RKO (cell line): ENCODE measurements at regions not wholly inside any gene's neighbourhood (a gene's known extent, or its start where the extent isn't known, plus 50 kb on each side); places are given as distances from the start of the nearest gene placed in this dataset.

ENCODE experiments used
- DNase-seq: peaks from one replicate; pipeline ENCODE4 v3.0.0-alpha.2; 2016; ENCODE audit warnings: low spot score

- no peak for DNase-seq
Measured at GRCh38 chr10:88083597-88083989, 220.2 kb downstream of the PTEN start.

- DNase-seq, result no peak
Measured at GRCh38 chr10:88086187-88086960, 222.9 kb downstream of the PTEN start.

GRCh38 chr10:88088441-88089340 is 225.3 kb downstream of the PTEN start:
- DNase-seq, result no peak

- DNase-seq, result no peak
Measured at GRCh38 chr10:88089498-88089897, 226.1 kb downstream of the PTEN start.

- DNase-seq, result no peak
Measured at GRCh38 chr10:88090568-88091214, 227.3 kb downstream of the PTEN start.

- no peak for DNase-seq
Measured at GRCh38 chr10:88091490-88092061, 228.2 kb downstream of the PTEN start.

GRCh38 chr10:88092265-88092664 is 228.8 kb downstream of the PTEN start:
- DNase-seq, result no peak

- DNase-seq, result no peak
Measured at GRCh38 chr10:88092973-88093372, 229.5 kb downstream of the PTEN start.

GRCh38 chr10:88094795-88095194 is 231.4 kb downstream of the PTEN start:
- no peak for DNase-seq

- no peak for DNase-seq
Measured at GRCh38 chr10:88095223-88095721, 231.8 kb downstream of the PTEN start.

- DNase-seq, result no peak
Measured at GRCh38 chr10:88095778-88096431, 232.5 kb downstream of the PTEN start.

- no peak for DNase-seq
Measured at GRCh38 chr10:88097092-88097516, 233.7 kb downstream of the PTEN start.

- no peak for DNase-seq
Measured at GRCh38 chr10:88097536-88097935, 234.1 kb downstream of the PTEN start.

- no peak for DNase-seq
Measured at GRCh38 chr10:88100281-88100680, 236.9 kb downstream of the PTEN start.

GRCh38 chr10:88101666-88102065 is 238.2 kb downstream of the PTEN start:
- no peak for DNase-seq

GRCh38 chr10:88103576-88103975 is 240.2 kb downstream of the PTEN start:
- no peak for DNase-seq

GRCh38 chr10:88104223-88104622 is 240.8 kb downstream of the PTEN start:
- DNase-seq, result no peak

GRCh38 chr10:88106366-88106765 is 242.9 kb downstream of the PTEN start:
- DNase-seq, result no peak

- DNase-seq, result no peak
Measured at GRCh38 chr10:88107296-88108097, 244.1 kb downstream of the PTEN start.

- no peak for DNase-seq
Measured at GRCh38 chr10:88108115-88108610, 244.7 kb downstream of the PTEN start.
